GM10266 (cell line): ENCODE measurements at regions not wholly inside any gene's neighbourhood (a gene's known extent, or its start where the extent isn't known, plus 50 kb on each side); places are given as distances from the start of the nearest gene placed in this dataset.
"Not testable (repeated sequence)": the region's sequence is repeated elsewhere in the genome, so short reads cannot be mapped to it uniquely, and the experiment has no call there.

Experiments used
- DNase-seq: peaks from one replicate; pipeline ENCODE4 v3.0.0; 2012; ENCODE audit errors: extremely low spot score
- CTCF ChIP-seq: IDR thresholded peaks from 2 replicates; pipeline ENCODE4 v1.5.1; 2012; ENCODE audit warnings: mild to moderate bottlenecking, low read depth; ENCODE audit not compliant: control insufficient read depth, insufficient read depth; ENCODE audit errors: missing control alignments

GRCh38 chr20:57813509-57814269, 103.9 kb upstream of the PMEPA1 start:
- no peak for DNase-seq
- no peak for TF ChIP-seq CTCF

GRCh38 chr20:57812632-57813031, 102.8 kb upstream of the PMEPA1 start:
- not testable (repeated sequence) for DNase-seq

- TF ChIP-seq CTCF, result no peak
These were observed 101.7 kb upstream of the PMEPA1 start for GRCh38 chr20:57811374-57812020.

GRCh38 chr20:57810511-57811373, 100.9 kb upstream of the PMEPA1 start:
- no peak for TF ChIP-seq CTCF

More at GRCh38 chr20:57811374-57812020, 101.7 kb upstream of the PMEPA1 start:
- DNase-seq, result no peak

GRCh38 chr20:57809661-57810172, 99.9 kb upstream of the PMEPA1 start:
- DNase-seq, result no peak
- TF ChIP-seq CTCF, result no peak

More at GRCh38 chr20:57810511-57811373, 100.9 kb upstream of the PMEPA1 start:
- no peak for DNase-seq

- TF ChIP-seq CTCF, result no peak
- no peak for DNase-seq
These were observed 99.3 kb upstream of the PMEPA1 start for GRCh38 chr20:57809149-57809548.

GRCh38 chr20:57808264-57809070, 98.7 kb upstream of the PMEPA1 start:
- no peak for TF ChIP-seq CTCF
- DNase-seq, result no peak
